ENCODE measurements at regions not wholly inside any gene's neighbourhood (a gene's known extent, or its start where the extent isn't known, plus 50 kb on each side); places are given as distances from the start of the nearest gene placed in this dataset.

DNA sequence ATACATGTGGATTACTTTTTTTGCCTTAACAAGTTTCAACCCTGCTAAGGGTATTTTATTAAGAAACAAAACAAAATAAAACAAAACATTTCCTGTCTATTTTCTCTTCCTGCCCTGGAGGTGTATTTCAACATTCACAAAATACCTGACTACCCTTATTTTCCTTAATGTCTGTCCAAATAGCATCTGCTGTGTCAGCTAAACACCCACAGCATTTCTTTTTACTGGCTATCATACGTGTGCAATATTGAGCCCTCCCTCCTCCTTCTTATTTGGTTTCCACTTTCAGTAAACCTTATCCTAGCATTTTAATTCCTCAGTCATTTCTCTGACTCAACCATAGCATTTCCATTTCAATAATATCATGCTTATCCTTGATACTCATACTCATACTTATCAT lies 1420.0 kb upstream of the ZEB2 start (continued):
- TF ChIP-seq ZFP30 (CRISPR knock-in tag; IDR thresholded peaks at IDR 0.05): no peak
- no peak for TF ChIP-seq GLIS3 (CRISPR knock-in tag; IDR thresholded peaks at IDR 0.05)
- no peak for TF ChIP-seq OSR1 (CRISPR knock-in tag; IDR thresholded peaks at IDR 0.05)
- TF ChIP-seq RARB (CRISPR knock-in tag; IDR thresholded peaks at IDR 0.05): no peak
- TF ChIP-seq ISL1 (CRISPR knock-in tag; IDR thresholded peaks at IDR 0.05): no peak
- TF ChIP-seq ESRRG (CRISPR knock-in tag; IDR thresholded peaks at IDR 0.05): no peak
- TF ChIP-seq TCF4 (CRISPR knock-in tag; IDR thresholded peaks at IDR 0.05; ENCODE audit: borderline replicate concordance): no peak
- TF ChIP-seq BACH2 (CRISPR knock-in tag; IDR thresholded peaks at IDR 0.05; ENCODE audit: borderline replicate concordance): no peak

DNA sequence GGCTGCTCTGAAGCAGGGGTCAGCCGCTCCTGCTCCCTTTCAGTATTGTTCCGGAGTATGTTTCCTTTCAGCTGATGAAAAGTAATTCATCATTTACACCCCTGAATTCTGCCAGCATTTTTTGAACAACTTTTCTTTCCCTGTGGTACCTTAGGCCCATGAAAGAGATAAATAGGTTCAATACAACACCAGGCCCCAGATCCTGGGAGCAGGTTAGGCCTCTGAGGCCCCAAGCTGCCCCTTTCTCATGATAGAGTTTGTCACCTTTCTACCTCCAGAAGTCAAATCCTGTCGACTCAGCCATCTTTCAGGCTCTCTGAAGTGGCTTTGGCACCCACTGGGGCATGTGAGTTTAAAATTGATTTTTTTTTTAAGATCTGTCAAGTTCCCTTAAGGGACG lies 1415.1 kb upstream of the ZEB2 start:
- ATAC-seq: no peak
- TF ChIP-seq, protein P1, sequence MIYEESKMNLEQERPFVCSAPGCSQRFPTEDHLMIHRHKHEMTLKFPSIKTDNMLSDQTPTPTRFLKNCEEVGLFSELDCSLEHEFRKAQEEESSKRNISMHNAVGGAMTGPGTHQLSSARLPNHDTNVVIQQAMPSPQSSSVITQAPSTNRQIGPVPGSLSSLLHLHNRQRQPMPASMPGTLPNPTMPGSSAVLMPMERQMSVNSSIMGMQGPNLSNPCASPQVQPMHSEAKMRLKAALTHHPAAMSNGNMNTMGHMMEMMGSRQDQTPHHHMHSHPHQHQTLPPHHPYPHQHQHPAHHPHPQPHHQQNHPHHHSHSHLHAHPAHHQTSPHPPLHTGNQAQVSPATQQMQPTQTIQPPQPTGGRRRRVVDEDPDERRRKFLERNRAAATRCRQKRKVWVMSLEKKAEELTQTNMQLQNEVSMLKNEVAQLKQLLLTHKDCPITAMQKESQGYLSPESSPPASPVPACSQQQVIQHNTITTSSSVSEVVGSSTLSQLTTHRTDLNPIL (CRISPR knock-in tag; IDR thresholded peaks at IDR 0.05; ENCODE audit: low read depth): no peak
- TF ChIP-seq CSDC2 (CRISPR knock-in tag; IDR thresholded peaks at IDR 0.05) (no peak), GLIS3 (CRISPR knock-in tag; IDR thresholded peaks at IDR 0.05) (no peak), ISL1 (CRISPR knock-in tag; IDR thresholded peaks at IDR 0.05) (no peak)
- TF ChIP-seq, protein P2, sequence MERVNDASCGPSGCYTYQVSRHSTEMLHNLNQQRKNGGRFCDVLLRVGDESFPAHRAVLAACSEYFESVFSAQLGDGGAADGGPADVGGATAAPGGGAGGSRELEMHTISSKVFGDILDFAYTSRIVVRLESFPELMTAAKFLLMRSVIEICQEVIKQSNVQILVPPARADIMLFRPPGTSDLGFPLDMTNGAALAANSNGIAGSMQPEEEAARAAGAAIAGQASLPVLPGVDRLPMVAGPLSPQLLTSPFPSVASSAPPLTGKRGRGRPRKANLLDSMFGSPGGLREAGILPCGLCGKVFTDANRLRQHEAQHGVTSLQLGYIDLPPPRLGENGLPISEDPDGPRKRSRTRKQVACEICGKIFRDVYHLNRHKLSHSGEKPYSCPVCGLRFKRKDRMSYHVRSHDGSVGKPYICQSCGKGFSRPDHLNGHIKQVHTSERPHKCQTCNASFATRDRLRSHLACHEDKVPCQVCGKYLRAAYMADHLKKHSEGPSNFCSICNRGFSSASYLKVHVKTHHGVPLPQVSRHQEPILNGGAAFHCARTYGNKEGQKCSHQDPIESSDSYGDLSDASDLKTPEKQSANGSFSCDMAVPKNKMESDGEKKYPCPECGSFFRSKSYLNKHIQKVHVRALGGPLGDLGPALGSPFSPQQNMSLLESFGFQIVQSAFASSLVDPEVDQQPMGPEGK (CRISPR knock-in tag; IDR thresholded peaks at IDR 0.05; ENCODE audit: borderline replicate concordance): no peak

DNA sequence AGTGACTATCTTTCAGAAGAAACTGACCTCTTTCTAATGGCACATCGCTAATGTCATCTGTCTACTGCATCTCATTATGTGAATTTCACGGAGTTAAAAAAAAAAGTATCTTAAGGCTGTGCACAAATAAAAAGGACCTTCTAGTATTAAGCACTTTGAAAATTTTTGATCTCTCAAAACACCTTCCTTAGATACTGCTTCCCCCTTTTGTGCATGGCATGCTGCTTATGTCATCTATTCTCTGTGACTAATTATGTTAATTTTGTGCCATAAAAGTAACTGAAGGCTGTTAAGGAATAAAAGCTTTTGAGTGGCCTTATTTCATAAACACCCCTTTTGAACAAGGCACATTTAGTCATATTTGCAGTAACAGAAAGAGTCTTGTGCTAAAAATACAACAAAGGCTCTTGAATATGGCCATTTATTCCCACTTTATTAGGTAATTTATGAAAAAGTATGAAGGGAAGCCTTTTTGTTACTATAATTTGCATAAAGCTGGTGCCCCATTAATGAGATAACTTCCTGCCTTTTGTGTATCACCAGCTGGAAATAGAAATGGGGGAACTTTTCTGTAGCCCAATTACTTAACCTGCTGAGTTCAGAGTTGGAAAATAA lies 1412.0 kb upstream of the ZEB2 start:
- TF ChIP-seq TOX (CRISPR knock-in tag; IDR thresholded peaks at IDR 0.05; ENCODE audit: borderline replicate concordance) (no peak), ARNTL (CRISPR knock-in tag; IDR thresholded peaks at IDR 0.05; ENCODE audit: borderline replicate concordance, low read depth) (no peak), ZNF8 (CRISPR knock-in tag; IDR thresholded peaks at IDR 0.05) (no peak), CSDC2 (CRISPR knock-in tag; IDR thresholded peaks at IDR 0.05) (no peak), PPARA (CRISPR knock-in tag; IDR thresholded peaks at IDR 0.05; ENCODE audit: borderline replicate concordance) (no peak), TCF4 (CRISPR knock-in tag; IDR thresholded peaks at IDR 0.05; ENCODE audit: borderline replicate concordance) (no peak), BACH2 (CRISPR knock-in tag; IDR thresholded peaks at IDR 0.05; ENCODE audit: borderline replicate concordance) (no peak), OSR1 (CRISPR knock-in tag; IDR thresholded peaks at IDR 0.05) (no peak), ISL1 (CRISPR knock-in tag; IDR thresholded peaks at IDR 0.05) (no peak), GLIS3 (CRISPR knock-in tag; IDR thresholded peaks at IDR 0.05) (no peak), ZC3H10 (CRISPR knock-in tag; IDR thresholded peaks at IDR 0.05) (no peak), ZFP3 (CRISPR knock-in tag; IDR thresholded peaks at IDR 0.05) (no peak), ESRRG (CRISPR knock-in tag; IDR thresholded peaks at IDR 0.05) (no peak), SNAI2 (CRISPR knock-in tag; IDR thresholded peaks at IDR 0.05) (no peak), ZFP30 (CRISPR knock-in tag; IDR thresholded peaks at IDR 0.05) (no peak), RARB (CRISPR knock-in tag; IDR thresholded peaks at IDR 0.05) (no peak)
- TF ChIP-seq, protein P3, sequence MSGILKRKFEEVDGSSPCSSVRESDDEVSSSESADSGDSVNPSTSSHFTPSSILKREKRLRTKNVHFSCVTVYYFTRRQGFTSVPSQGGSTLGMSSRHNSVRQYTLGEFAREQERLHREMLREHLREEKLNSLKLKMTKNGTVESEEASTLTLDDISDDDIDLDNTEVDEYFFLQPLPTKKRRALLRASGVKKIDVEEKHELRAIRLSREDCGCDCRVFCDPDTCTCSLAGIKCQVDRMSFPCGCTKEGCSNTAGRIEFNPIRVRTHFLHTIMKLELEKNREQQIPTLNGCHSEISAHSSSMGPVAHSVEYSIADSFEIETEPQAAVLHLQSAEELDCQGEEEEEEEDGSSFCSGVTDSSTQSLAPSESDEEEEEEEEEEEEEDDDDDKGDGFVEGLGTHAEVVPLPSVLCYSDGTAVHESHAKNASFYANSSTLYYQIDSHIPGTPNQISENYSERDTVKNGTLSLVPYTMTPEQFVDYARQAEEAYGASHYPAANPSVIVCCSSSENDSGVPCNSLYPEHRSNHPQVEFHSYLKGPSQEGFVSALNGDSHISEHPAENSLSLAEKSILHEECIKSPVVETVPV (CRISPR knock-in tag; IDR thresholded peaks at IDR 0.05): no peak
- TF ChIP-seq, protein P1 (CRISPR knock-in tag; IDR thresholded peaks at IDR 0.05; ENCODE audit: low read depth): no peak
- TF ChIP-seq, protein P4, sequence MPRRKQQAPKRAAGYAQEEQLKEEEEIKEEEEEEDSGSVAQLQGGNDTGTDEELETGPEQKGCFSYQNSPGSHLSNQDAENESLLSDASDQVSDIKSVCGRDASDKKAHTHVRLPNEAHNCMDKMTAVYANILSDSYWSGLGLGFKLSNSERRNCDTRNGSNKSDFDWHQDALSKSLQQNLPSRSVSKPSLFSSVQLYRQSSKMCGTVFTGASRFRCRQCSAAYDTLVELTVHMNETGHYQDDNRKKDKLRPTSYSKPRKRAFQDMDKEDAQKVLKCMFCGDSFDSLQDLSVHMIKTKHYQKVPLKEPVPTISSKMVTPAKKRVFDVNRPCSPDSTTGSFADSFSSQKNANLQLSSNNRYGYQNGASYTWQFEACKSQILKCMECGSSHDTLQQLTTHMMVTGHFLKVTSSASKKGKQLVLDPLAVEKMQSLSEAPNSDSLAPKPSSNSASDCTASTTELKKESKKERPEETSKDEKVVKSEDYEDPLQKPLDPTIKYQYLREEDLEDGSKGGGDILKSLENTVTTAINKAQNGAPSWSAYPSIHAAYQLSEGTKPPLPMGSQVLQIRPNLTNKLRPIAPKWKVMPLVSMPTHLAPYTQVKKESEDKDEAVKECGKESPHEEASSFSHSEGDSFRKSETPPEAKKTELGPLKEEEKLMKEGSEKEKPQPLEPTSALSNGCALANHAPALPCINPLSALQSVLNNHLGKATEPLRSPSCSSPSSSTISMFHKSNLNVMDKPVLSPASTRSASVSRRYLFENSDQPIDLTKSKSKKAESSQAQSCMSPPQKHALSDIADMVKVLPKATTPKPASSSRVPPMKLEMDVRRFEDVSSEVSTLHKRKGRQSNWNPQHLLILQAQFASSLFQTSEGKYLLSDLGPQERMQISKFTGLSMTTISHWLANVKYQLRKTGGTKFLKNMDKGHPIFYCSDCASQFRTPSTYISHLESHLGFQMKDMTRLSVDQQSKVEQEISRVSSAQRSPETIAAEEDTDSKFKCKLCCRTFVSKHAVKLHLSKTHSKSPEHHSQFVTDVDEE (CRISPR knock-in tag; IDR thresholded peaks at IDR 0.05): no peak
- TF ChIP-seq, protein P2 (CRISPR knock-in tag; IDR thresholded peaks at IDR 0.05; ENCODE audit: borderline replicate concordance): no peak
- ATAC-seq: no peak
